DMS153 (cell line): ENCODE measurements at regions not wholly inside any gene's neighbourhood (a gene's known extent, or its start where the extent isn't known, plus 50 kb on each side); places are given as distances from the start of the nearest gene placed in this dataset.
A peak's percentile ranks its signal among the peaks of the same experiment; 100 is the strongest.

ENCODE experiments used
- DNase-seq: peaks from one replicate; lab custom pipeline; 2025; lab: John Stamatoyannopoulos, UW

GRCh38 chrX:39912126-39912525, 185.6 kb downstream of the BCOR start:
- no peak for DNase-seq

GRCh38 chrX:39915081-39915480, 182.7 kb downstream of the BCOR start:
- DNase-seq, result no peak

- DNase-seq, result no peak
Measured at GRCh38 chrX:39915596-39915995, 182.2 kb downstream of the BCOR start.

- DNase-seq, result no peak
Measured at GRCh38 chrX:39921838-39922237, 175.9 kb downstream of the BCOR start.

GRCh38 chrX:39922488-39922887, 175.3 kb downstream of the BCOR start:
- no peak for DNase-seq

GRCh38 chrX:39922926-39923325, 174.8 kb downstream of the BCOR start:
- no peak for DNase-seq

GRCh38 chrX:39927380-39927779, 170.4 kb downstream of the BCOR start:
- no peak for DNase-seq

- no peak for DNase-seq
Measured at GRCh38 chrX:39928704-39929378, 168.9 kb downstream of the BCOR start.

- no peak for DNase-seq
Measured at GRCh38 chrX:39929379-39930025, 168.3 kb downstream of the BCOR start.

- DNase-seq, result no peak
Measured at GRCh38 chrX:39930786-39931528, 166.8 kb downstream of the BCOR start.

GRCh38 chrX:39931529-39932282, 166.1 kb downstream of the BCOR start:
- no peak for DNase-seq

- no peak for DNase-seq
Measured at GRCh38 chrX:39935411-39936064, 162.2 kb downstream of the BCOR start.

GRCh38 chrX:39936886-39937770, 160.6 kb downstream of the BCOR start:
- no peak for DNase-seq

- DNase-seq, result no peak
Measured at GRCh38 chrX:39938466-39938865, 159.3 kb downstream of the BCOR start.

- DNase-seq, result no peak
Measured at GRCh38 chrX:39939678-39940077, 158.1 kb downstream of the BCOR start.

- DNase-seq, result no peak
Measured at GRCh38 chrX:39941332-39941920, 156.3 kb downstream of the BCOR start.

GRCh38 chrX:39944416-39944815, 153.3 kb downstream of the BCOR start:
- no peak for DNase-seq

GRCh38 chrX:39945709-39946108, 152.0 kb downstream of the BCOR start:
- DNase-seq, result no peak

- DNase-seq, result no peak
Measured at GRCh38 chrX:39946822-39947221, 150.9 kb downstream of the BCOR start.

GRCh38 chrX:39948582-39948981, 149.2 kb downstream of the BCOR start:
- DNase-seq, result peak; percentile 69
